Stimulated activated CD4-positive, alpha-beta T cell treated with anti-CD3 and anti-CD28 coated beads, Interleukin-4, amount 100 ng/mL, for 48 hours (primary cell): ENCODE measurements at regions not wholly inside any gene's neighbourhood (a gene's known extent, or its start where the extent isn't known, plus 50 kb on each side); places are given as distances from the start of the nearest gene placed in this dataset.

Experiments
- DNase-seq, 2 donors: peaks; one replicate each; pipeline ENCODE4 v3.0.0-alpha.2; 2020; ENCODE audit warnings: low read depth in 2 of 2

DNA sequence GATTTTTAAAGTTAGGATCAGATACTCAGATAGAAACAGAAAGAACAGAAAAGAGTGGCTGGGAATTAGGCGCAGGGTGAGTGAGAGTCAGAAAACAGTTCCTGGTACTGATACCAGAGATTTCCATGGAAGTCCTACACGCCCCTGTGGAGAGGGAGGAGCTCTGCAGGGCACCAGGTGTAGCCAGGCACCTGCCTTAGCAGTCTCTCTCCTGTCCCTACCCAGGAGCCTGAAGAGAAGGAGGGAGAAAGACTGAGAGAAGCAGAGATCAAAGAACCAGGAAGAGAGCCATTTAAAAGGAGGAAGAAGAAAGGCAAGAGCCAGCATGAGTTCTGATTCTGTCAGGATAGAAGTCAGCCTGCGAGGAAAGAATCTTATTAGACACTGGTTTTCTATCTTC lies 65.0 kb downstream of the CBLN1 start:
- DNase-seq: no peak

DNA sequence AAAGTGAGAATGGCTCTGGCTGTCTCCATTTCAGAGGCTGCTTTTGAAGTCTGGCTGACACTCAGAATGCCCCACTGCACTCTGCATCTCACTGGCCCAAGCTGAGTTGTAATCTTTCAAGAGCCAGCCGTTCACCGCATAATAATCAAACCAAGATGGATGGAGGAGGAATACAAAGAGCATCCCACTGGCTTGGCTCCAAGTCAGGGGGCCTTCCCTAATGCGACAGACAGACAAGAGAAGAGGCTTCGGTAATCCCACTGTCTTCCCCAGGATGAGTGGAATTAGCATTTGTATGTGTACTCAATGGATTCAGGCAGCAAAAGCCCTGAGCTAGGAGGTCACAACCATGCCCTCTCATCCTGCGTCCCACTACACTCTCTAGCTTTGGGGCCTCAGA lies 68.0 kb downstream of the CBLN1 start:
- no peak for DNase-seq

DNA sequence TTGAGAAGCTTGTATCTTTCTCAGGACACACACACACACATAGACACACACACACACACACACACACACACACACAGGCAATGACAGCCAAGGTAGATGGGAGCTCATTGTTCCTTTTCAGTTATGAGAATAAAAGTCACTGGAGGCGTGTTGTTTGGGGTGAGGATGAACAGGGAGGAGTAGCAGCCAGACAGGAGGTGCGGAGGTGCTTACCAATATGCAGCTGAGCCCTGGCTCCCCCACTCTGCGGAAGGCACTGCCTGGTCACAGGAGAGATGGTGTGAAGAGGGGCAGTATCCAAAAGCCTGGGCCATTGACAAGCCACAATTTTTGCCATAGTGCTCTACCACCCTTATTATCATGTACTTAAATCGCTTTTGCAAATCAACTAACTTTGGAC lies 77.4 kb downstream of the CBLN1 start:
- DNase-seq: no peak

DNA sequence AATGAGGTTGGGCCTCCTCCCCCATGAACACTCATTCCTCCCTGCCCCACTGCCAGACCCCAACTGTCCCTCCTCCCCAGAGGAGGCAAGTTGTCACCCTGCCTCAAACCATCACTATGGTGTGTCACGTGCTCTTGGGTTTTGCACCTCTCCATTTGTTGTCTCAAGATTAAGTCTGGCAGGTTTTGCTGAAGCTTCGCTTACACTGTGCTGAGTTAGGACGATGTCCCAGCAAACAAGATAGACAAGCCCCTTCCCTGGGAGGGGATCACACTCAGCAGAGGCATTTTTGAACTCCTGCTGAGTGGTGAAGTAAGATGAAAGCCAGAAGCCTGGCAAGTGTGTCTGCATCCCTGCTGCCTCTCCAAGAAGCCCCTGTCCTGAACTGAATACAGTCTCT lies 78.3 kb downstream of the CBLN1 start:
- DNase-seq: no peak

DNA sequence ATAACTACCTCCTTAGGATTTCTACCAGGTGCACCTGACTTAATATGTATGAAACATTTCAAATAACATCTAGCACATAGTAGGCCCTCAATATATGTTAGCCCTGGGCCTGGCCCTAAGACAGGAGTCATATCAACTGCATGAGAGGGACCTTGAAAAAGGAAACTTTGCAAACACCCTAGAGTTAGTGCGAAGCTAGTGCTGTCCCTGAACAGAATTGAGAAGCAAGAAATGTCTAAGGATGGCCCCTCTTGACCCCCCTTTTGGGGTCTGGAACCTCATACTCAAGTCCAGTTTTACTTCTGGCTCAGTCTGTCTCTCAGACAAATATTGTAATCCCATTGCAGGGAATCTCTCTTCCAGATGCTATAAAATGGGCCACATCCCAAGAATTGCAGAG lies 80.5 kb downstream of the CBLN1 start:
- no peak for DNase-seq

DNA sequence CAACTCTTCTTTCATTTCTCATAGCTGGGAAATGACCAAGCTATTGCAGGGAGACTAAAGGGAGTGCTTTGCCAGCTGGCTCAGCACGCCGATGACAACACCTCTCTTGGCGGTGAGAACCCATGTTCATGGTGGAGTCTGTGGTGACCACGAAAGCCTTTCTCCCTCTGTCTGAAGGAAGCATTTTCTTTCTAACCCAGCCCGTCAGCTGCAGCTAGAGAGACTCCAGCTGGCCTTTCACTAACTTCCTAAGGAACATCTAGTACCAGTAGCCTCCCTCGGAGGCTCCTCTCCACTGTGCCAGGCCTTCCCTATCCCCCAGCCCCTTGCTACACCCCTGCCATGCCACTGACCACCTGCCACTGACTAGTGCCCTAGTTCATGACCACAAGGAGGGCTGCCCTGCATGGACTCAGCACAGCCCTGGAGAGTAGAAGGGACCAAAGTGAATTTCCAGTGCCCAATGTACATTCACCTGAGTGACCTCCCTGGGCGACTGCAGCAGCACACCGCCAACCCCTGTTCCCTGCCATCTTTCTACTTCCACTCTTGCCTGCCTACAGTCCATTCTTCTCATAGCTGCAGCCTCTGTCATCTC lies 81.3 kb downstream of the CBLN1 start:
- DNase-seq: no peak

DNA sequence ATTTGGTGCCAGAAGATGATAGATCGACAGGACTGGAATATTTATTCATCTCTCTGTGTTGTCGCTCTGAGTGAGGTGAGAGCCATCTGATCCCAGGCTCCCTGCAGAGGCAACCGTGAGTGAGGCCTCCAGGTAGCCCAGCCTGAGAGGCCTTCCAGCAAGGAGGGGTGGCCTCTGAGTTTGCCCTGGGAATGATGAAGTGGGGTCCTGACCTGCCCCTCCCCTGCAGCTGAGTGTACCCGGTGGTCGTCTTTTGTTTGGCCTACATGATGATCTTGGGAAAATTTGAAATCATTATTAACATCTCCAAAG lies 86.4 kb downstream of the CBLN1 start:
- no peak for DNase-seq

DNA sequence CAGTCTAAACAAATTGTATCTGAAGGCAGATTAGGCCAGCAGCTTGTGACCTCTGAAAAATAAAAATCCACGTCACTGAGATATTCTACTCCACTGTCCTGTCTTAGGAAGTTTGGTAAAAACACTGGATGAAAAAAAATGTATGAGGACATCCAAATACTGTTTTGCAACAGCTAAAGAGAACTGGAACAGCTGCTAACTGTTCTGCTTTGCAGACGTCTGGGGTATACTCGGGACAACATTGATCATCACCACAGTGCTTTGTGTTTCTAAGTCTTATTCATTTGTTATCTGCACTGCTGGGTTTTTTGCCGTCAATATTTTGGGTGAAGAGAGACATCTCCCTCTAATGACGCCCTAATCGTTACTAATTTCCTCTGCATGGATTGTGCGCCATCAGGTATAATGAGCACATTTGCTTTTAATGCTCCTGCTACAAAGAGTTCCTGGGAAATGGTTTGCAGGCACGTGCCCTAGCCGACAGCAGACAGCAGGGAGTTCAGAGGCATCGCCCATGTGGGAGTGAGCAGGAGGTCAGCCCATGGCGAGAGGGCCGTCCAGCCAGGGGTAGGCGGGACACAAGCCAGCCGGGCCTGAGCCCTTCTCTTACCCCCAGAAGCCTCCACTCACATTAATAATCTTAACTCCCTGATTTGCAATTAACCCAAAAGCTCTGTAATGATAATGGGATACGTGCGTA lies 87.0 kb downstream of the CBLN1 start:
- DNase-seq: no peak

DNA sequence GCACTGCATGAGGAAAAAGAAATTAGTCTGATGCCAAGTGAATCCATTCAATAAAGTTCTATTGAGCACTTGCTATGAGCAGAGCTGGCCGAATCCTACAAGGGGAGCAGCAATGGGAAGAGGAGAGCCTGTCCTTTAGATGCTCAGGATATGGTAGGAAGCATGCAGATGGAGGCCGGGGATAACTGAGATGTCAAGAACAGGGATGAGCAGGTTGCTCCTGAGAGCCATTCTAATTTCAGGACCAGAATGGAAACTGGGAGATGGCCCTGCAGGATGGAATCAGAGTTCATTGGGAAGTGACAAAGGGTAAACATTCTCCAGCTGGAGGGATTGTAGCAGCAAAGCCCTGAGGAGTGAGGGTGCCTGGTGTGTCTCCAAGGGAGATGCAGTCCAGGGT lies 88.0 kb downstream of the CBLN1 start:
- no peak for DNase-seq

DNA sequence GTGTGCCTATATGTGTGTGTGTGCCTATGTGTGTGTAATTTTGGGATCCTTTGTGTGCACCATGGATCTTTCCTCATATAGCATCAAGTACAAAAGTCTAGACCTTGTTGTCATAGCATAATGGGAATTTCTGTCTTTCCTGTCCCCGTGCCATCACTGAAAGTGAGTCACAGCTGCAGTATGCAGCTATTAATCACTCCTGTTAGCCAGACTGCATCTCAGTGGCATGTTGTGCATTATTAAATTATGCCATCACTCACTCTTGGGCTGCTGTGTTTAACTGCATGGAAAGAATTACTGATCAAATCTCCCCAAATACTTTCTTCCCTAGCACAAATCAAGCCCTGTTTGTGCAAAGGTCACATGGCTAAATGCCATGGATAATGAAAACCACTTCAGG lies 92.4 kb downstream of the CBLN1 start:
- no peak for DNase-seq

DNA sequence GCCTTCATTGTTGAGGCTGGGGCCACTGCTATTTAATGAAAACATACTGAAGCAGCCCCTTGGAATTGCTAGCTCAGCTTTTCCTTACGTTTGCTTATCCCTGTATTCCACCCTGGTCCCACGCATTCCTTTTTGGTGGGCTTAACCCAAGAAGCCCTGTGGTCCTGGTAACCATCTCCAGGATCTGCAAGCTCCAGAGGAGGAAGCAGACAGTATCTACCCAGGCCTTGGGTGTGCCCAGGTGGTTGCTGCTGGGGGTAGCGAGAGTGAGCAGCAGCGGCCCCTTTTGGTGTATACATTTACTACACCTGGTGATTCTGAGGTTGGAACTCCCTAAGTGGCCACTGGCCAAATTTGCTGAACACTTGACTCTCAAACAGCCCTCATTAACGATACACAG lies 97.7 kb downstream of the CBLN1 start:
- DNase-seq: no peak

DNA sequence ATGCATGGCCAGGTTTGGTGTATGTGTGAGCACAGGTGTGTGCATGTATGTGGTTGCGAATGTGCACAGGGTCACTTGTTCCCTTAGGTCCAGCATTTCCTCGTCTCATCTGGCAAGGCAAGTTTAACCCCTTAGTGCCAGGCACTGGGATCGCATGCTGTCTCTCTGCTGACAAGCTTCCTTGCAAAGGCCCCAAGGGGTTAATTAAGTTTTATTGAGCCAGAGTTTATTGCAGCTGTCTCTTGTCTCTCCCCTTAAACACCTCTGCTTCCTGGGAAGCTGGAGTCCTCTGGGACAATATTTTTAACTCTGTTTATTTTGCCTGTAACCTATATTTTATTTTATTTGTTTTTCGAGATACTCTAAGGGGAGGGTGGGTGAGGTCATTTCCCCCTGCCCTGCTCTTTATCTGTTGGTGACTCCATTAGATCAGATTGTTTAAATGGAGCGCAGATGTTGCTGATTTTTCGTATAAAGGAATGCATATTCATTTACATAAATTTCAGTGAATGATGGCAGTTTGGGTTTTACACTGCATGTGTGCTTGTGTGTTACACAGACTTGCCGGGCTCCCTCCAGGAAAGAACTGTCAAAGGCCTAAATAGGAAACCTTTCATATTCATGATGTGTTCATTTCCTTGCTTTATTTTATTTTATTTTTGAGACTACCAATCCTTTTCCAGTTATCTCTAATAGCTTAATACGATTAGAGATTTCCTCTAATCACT lies 99.7 kb downstream of the CBLN1 start:
- no peak for DNase-seq

DNA sequence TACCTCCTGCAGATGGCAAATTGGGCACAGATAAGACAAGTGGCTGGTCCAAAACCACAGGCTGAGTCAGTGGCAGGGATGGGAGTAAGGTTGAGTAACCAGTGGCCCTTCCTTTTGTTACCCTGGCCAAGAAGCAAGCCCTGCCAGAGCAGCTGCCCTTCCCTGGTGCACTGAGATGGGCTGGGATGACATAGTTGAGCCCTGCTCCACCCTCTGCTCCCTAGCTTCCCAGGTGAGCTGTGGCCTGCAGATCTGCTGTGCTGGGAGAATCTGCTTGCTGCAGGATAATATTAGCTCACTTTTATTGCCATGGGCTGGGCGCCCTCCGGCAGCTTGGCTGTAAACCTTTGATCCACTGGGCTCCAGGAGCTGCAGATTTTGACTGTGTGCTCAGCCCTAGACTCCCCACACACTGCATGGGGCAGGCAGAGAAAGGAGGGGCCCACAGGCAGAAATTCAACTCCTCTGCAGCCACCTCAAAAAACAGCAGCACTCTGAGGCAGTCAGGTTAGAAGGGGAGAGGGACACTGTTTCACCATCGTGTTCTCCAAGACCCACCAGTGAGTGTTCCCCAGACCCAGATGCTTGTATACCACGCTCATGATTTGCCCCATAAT lies 101.8 kb downstream of the CBLN1 start:
- DNase-seq: no peak

DNA sequence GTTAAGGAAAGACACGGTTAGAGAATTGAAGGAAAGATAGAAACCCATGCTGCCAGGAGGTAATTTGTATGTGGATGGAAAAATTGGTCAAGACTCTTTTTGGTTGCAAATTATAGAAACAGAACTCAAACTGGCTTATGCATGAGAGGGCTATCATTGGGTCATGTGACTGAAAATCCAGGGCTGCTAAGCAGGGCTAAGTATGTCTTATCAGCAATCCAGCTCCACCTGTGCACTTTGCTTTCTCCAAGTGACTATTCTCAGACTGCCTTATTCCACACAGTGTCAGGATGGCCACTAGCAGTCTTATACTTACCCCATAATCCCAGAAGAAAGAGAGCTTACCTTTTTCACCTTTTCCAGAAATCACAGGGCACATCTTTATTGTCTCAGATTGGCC lies 113.5 kb downstream of the CBLN1 start:
- DNase-seq: no peak

DNA sequence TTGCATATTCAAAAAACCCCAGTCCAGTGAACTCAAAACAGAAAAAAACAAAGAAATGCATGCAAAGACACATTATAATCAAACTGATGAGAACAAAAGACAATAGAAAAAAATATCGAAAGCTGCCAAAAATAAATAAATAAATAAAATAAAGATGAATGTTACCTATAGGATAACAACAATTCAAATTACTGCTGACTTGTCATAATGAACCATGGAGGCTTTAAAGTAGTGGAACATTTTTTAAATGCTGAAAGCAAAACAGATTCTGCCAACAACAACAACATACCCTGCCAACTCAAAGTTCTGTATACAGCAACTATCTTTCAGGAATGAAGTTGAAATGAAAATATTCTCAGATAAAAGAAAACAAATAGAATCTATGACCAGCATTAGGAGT lies 116.6 kb downstream of the CBLN1 start:
- DNase-seq: no peak

DNA sequence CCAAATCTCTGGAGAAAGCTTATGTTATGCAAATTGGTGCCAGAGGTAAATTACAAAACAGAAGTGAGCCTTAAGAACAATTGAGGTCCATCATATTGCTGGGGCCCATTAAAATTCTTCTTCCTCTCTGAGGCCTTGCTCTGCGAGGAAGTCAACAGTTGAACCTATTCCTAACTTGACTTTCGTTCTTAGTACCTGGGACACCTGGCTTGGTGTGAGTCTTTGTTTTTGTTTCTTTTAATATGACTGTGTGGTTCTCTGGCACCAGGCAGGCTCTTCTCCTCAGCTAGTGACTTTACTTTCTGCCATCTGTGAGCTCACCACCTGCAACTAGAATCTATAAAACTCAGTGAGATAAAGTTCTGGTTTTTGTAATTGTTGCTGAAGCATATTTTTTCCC lies 120.4 kb downstream of the CBLN1 start:
- no peak for DNase-seq

DNA sequence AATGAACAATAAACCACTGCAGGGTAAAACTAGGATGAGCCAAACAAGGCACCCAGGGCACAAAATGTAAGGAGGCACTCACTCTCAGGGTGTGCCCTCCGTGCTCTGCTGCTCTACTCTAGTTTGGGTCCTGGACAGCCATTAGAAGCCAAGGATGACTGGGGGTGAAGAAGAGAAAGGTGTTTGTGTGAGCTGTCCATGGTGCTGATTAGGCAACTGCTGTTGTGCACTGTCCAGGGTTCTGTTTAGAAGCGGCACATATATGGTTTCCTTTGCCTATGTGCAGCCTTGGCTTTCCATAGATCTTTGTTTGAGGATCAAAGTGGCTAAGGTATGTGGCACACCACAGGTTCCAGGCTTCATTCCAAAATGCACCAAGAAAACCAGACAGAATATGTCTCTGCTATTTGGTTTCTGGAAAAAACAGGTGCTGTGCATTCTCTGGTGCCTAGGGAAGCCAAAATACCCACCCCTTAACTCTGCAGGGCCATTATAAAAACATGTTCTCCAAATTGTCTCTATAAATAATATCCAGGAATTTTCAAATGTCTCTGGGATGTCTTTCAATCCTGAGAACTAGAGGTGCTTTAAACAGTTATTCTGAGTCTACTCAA lies 123.5 kb downstream of the CBLN1 start:
- no peak for DNase-seq

DNA sequence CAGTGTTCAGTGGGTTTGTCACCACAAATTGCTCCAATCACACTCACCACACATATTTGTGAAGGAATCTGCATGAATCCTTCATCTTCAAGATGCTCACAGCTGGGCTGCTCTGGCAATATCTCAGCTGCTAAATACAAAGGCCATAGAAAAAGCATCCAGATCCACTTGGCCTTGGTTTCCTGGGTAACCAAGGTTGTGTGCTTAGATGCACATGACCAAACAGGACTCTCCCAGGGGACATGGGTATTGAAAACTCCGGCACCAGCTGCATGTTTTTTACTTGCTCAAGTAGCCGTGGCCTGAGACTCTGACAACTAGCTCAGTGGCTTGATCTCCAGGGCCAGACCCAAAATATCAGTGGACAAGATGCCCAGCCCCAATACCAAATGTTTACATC lies 131.3 kb downstream of the CBLN1 start:
- DNase-seq: no peak

DNA sequence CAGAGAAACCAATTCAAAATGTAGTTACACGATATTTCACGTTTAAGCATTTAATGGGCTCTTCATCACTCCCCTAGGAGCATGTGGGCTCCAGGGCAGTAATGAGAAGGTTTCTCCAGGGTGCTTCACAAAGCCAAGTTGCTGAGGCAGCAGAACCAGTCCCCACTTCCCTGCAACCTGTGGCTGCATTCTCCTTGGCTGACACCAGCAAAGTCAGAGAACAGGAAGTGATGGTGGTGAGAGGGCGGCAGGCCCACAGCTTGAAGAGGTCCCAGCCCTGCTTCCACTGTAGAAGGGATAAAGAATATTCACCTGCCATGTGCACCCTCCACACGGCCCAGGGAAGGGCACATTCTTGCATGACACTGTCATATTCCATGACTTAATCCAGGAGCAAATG lies 133.2 kb downstream of the CBLN1 start:
- DNase-seq: no peak

DNA sequence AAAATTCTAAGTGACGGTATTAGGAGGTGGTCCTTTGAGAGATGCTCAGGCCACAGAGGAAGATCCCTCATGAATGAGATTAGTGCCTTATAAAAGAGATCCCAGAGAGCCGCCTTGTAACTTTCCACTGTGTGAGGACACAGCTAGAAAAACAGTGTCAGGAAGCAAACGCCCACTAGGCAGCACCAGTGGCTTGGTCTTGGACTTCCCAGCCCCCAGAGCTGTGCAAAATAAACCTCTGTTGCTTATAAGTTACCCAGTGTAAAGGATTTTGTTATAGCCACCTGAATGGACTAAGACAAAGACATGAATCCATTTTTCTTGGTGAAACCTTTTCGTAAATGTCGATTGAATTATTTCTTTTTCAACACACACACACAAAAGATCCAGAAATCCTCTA lies 141.0 kb downstream of the CBLN1 start:
- DNase-seq: no peak

DNA sequence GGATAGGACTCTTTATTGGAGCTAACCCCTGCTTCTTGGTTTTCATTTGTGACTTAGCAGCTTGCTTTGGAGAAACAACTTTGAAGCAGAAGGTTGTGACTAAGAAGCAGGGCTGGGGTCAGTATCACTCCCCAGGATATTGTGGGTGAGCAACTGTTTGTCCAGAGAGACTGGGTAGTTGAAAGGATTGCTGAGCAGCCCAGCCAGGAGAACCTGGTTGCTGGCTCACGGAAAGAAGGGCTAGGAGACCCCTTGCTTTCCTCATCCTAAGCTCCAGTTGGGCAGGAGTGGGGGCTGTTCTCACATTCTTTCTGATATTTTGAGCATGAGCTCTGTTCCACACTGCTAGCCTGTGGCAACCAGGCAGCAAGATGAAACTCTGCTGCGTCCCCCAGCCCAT lies 151.2 kb downstream of the CBLN1 start:
- no peak for DNase-seq

DNA sequence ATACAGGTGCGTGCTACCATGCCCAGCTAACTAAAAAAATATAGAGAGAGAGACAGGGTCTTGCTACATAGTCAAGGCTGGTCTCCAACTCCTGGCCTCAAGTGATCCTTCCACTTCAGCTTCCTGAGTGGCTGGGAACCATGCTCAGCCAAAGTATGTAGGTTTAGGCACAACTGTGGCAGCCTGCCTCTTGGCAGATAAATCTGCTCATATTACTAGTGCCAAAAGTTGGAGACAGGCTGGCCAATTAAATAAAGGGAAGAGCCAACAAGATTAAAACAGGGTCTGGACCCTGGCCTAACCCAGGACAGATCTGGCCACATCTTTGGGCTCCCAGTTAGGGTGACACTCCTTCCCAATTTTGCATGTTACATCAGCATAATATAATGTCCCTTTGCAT lies 151.7 kb downstream of the CBLN1 start:
- DNase-seq: no peak

DNA sequence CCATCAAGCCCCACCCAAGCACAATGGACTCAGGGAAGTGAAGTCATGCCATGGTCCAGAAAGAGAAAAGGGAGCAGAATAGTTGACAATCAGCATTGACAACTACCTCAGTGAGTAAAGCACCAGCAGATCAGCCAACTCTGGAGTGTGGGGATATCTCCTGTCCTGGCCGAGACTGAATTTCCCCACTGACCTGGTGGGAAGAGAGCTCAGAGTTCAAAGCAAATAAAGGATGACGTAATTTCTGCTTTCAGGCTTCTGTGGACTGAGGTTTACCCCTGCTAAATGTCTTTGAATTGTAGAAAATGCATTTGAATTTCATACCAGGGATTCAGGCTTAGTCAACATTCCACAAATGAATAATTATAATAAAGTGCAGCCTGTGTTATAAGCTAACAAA lies 152.9 kb downstream of the CBLN1 start:
- DNase-seq: no peak
